Astrocyte of the hippocampus (primary cell): ENCODE measurements at regions not wholly inside any gene's neighbourhood (a gene's known extent, or its start where the extent isn't known, plus 50 kb on each side); places are given as distances from the start of the nearest gene placed in this dataset.

ENCODE experiments used
- DNase-seq: peaks from one replicate; pipeline ENCODE4 v3.0.0; 2011; ENCODE audit warnings: low read depth, low spot score

- DNase-seq = no peak
Observed at GRCh38 chr10:37685741-37686683, 171.4 kb downstream of the ZNF248 start.

- no peak for DNase-seq
Observed at GRCh38 chr10:37684765-37685164, 172.6 kb downstream of the ZNF248 start.

- DNase-seq = no peak
Observed at GRCh38 chr10:37682617-37683016, 174.8 kb downstream of the ZNF248 start.

- DNase-seq = no peak
Observed at GRCh38 chr10:37681617-37681999, 175.8 kb downstream of the ZNF248 start.

- no peak for DNase-seq
Observed at GRCh38 chr10:37680716-37681616, 176.4 kb downstream of the ZNF248 start.

- no peak for DNase-seq
Observed at GRCh38 chr10:37680243-37680683, 177.1 kb downstream of the ZNF248 start.

- DNase-seq = no peak
Observed at GRCh38 chr10:37679465-37679864, 177.9 kb downstream of the ZNF248 start.

GRCh38 chr10:37675449-37675848 is 182.0 kb downstream of the ZNF248 start:
- DNase-seq = no peak

- no peak for DNase-seq
Observed at GRCh38 chr10:37671802-37672201, 185.6 kb downstream of the ZNF248 start.

GRCh38 chr10:37667736-37668135 is 189.7 kb downstream of the ZNF248 start:
- no peak for DNase-seq

- DNase-seq = no peak
Observed at GRCh38 chr10:37654466-37654865, 202.9 kb downstream of the ZNF248 start.

- DNase-seq = no peak
Observed at GRCh38 chr10:37643187-37643586, 214.2 kb downstream of the ZNF248 start.

GRCh38 chr10:37640301-37640700 is 217.1 kb downstream of the ZNF248 start:
- no peak for DNase-seq

GRCh38 chr10:37639200-37639599 is 218.2 kb downstream of the ZNF248 start:
- no peak for DNase-seq

GRCh38 chr10:37638569-37638968 is 218.8 kb downstream of the ZNF248 start:
- no peak for DNase-seq

GRCh38 chr10:37634351-37634880 is 223.0 kb downstream of the ZNF248 start:
- DNase-seq = no peak

- DNase-seq = no peak
Observed at GRCh38 chr10:37632641-37633040, 224.8 kb downstream of the ZNF248 start.

GRCh38 chr10:37623506-37623905 is 233.9 kb downstream of the ZNF248 start:
- no peak for DNase-seq

GRCh38 chr10:37619336-37619735 is 238.1 kb downstream of the ZNF248 start:
- DNase-seq = no peak

GRCh38 chr10:37588299-37588698 is 269.1 kb downstream of the ZNF248 start:
- DNase-seq = no peak

- DNase-seq = no peak
Observed at GRCh38 chr10:37584643-37585042, 272.8 kb downstream of the ZNF248 start.

- no peak for DNase-seq
Observed at GRCh38 chr10:37582237-37582636, 275.2 kb downstream of the ZNF248 start.
